ENCODE measurements at regions not wholly inside any gene's neighbourhood (a gene's known extent, or its start where the extent isn't known, plus 50 kb on each side); places are given as distances from the start of the nearest gene placed in this dataset.

GRCh38 chr14:104321088-104321801 lies 182.9 kb downstream of the KIF26A start:
- TF ChIP-seq POLR2A (IDR thresholded peaks at IDR 0.05), result no peak
- no peak for TF ChIP-seq CTCF (IDR thresholded peaks at IDR 0.05)
- TF ChIP-seq POLR2AphosphoS5 (IDR thresholded peaks at IDR 0.05), result no peak
- no peak for TF ChIP-seq EP300 (IDR thresholded peaks at IDR 0.05)
